SK-N-SH (cell line): ENCODE measurements at regions not wholly inside any gene's neighbourhood (a gene's known extent, or its start where the extent isn't known, plus 50 kb on each side); places are given as distances from the start of the nearest gene placed in this dataset.

Source experiments
- EP300 ChIP-seq, 2 experiments: IDR thresholded peaks; 2 replicates each; pipeline versions ENCODE4 v1.4.0 to v1.6.1; 2012; ENCODE audit warnings: borderline replicate concordance in 1 of 2, low read depth in 1 of 2, low read length in 1 of 2
- EZH2phosphoT487 ChIP-seq: fragments of 200-600 bp; sonication (generic); IDR thresholded peaks from 2 replicates; pipeline ENCODE4 v1.6.1; 2017; ENCODE audit warnings: low read depth, mixed run types, mild to moderate bottlenecking, antibody characterized with exemption, moderate library complexity, borderline replicate concordance
- FOXJ3 ChIP-seq: sonication (generic); formaldehyde crosslinking; IDR thresholded peaks from 2 replicates; pipeline ENCODE4 v1.5.1; 2020; ENCODE audit warnings: mild to moderate bottlenecking, missing genetic modification reagents
- JUND ChIP-seq: IDR thresholded peaks from 2 replicates; pipeline ENCODE4 v1.4.0; 2012
- MEF2A ChIP-seq: IDR thresholded peaks from 2 replicates; pipeline ENCODE4 v1.4.0; 2012; ENCODE audit warnings: low read depth, borderline replicate concordance
- NRF1 ChIP-seq: IDR thresholded peaks from 2 replicates; pipeline ENCODE4 v1.6.1; 2012; ENCODE audit warnings: low read depth, mild to moderate bottlenecking, low read length
- POLR2AphosphoS5 ChIP-seq: IDR thresholded peaks from 2 replicates; pipeline ENCODE4 v1.6.1; 2012; ENCODE audit warnings: low read depth, low read length
- RAD21 ChIP-seq: IDR thresholded peaks from 2 replicates; pipeline ENCODE4 v1.6.1; 2012; ENCODE audit warnings: mild to moderate bottlenecking, low read length
- RXRA ChIP-seq: IDR thresholded peaks from 2 replicates; pipeline ENCODE4 v1.4.0; 2012; ENCODE audit warnings: low read depth, mild to moderate bottlenecking, borderline replicate concordance
- SIN3A ChIP-seq: IDR thresholded peaks from 2 replicates; pipeline ENCODE4 v1.6.1; 2012; ENCODE audit warnings: low read depth, mild to moderate bottlenecking, low read length, moderate library complexity, borderline replicate concordance
- TAF1 ChIP-seq: IDR thresholded peaks from 2 replicates; pipeline ENCODE4 v1.6.1; 2012; ENCODE audit warnings: low read depth, mild to moderate bottlenecking, low read length, moderate library complexity, borderline replicate concordance
- TF ChIP-seq, protein P1 (sequence below): fragments of 200-600 bp; sonication (generic); IDR thresholded peaks from 2 replicates; pipeline ENCODE4 v1.6.1; 2017; ENCODE audit warnings: antibody characterized with exemption, mild to moderate bottlenecking, moderate library complexity
- TF ChIP-seq, protein P2 (sequence below): IDR thresholded peaks from 2 replicates; pipeline ENCODE4 v1.4.0; 2012; ENCODE audit warnings: low read depth, borderline replicate concordance
- TF ChIP-seq, protein P3 (sequence below): fragments of 150-350 bp; IDR thresholded peaks from 2 replicates; pipeline ENCODE4 v1.6.1; 2017; ENCODE audit warnings: antibody characterized with exemption, low read length, low read depth, borderline replicate concordance

DNA sequence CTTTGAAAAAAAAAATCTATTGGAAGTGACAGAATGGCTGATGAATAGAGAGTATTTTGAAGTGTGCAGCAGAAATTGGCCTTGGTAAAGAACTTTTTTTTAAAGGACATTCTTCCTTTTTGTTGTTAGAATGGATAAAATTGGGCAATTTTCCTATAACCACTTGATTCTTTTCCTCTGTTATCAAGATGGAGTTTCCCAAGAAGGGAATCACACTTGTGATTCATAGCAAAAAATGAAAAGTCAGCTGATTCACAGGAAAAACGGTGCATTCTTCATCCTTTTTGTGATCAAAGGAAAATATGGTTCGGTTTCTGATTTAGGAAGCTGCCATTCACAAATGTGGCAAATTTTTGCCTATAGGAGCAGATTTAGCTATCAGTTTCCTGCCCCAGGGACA lies 486.8 kb downstream of the GBE1 start:
- TF ChIP-seq NRF1 = no peak
- TF ChIP-seq, protein P1, sequence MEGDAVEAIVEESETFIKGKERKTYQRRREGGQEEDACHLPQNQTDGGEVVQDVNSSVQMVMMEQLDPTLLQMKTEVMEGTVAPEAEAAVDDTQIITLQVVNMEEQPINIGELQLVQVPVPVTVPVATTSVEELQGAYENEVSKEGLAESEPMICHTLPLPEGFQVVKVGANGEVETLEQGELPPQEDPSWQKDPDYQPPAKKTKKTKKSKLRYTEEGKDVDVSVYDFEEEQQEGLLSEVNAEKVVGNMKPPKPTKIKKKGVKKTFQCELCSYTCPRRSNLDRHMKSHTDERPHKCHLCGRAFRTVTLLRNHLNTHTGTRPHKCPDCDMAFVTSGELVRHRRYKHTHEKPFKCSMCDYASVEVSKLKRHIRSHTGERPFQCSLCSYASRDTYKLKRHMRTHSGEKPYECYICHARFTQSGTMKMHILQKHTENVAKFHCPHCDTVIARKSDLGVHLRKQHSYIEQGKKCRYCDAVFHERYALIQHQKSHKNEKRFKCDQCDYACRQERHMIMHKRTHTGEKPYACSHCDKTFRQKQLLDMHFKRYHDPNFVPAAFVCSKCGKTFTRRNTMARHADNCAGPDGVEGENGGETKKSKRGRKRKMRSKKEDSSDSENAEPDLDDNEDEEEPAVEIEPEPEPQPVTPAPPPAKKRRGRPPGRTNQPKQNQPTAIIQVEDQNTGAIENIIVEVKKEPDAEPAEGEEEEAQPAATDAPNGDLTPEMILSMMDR = no peak
- TF ChIP-seq, protein P2, sequence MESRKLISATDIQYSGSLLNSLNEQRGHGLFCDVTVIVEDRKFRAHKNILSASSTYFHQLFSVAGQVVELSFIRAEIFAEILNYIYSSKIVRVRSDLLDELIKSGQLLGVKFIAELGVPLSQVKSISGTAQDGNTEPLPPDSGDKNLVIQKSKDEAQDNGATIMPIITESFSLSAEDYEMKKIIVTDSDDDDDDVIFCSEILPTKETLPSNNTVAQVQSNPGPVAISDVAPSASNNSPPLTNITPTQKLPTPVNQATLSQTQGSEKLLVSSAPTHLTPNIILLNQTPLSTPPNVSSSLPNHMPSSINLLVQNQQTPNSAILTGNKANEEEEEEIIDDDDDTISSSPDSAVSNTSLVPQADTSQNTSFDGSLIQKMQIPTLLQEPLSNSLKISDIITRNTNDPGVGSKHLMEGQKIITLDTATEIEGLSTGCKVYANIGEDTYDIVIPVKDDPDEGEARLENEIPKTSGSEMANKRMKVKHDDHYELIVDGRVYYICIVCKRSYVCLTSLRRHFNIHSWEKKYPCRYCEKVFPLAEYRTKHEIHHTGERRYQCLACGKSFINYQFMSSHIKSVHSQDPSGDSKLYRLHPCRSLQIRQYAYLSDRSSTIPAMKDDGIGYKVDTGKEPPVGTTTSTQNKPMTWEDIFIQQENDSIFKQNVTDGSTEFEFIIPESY = no peak
- no peak for TF ChIP-seq TAF1
- TF ChIP-seq EP300 (IDR thresholded peaks at IDR 0.05; ENCODE audit: borderline replicate concordance in 1 of 2, low read depth in 1 of 2, low read length in 1 of 2) = no peak
- TF ChIP-seq RXRA = no peak
- TF ChIP-seq MEF2A = no peak
- no peak for TF ChIP-seq FOXJ3 (CRISPR knock-in tag)
- no peak for TF ChIP-seq JUND
- no peak for TF ChIP-seq RAD21
- TF ChIP-seq SIN3A = no peak
- TF ChIP-seq POLR2AphosphoS5 = no peak
- TF ChIP-seq, protein P3, sequence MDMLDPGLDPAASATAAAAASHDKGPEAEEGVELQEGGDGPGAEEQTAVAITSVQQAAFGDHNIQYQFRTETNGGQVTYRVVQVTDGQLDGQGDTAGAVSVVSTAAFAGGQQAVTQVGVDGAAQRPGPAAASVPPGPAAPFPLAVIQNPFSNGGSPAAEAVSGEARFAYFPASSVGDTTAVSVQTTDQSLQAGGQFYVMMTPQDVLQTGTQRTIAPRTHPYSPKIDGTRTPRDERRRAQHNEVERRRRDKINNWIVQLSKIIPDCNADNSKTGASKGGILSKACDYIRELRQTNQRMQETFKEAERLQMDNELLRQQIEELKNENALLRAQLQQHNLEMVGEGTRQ = no peak
- TF ChIP-seq EZH2phosphoT487 = no peak
